BLaER1 treated with 17β-estradiol and CSF1 and Interleukin-3, amounts not matched to agents 10 nM and 100 nM (cell line): ENCODE measurements at regions not wholly inside any gene's neighbourhood (a gene's known extent, or its start where the extent isn't known, plus 50 kb on each side); places are given as distances from the start of the nearest gene placed in this dataset.
"Not testable (repeated sequence)": the region's sequence is repeated elsewhere in the genome, so short reads cannot be mapped to it uniquely, and the experiment has no call there.

ENCODE experiments used
- H3K27ac ChIP-seq, 11 experiments: shearing (Covaris generic); formaldehyde crosslinking; 2 replicates each; pipeline ENCODE4 v1.8.1; 2022
- H3K27me3 ChIP-seq, 11 experiments: shearing (Covaris generic); formaldehyde crosslinking; 2 replicates each; pipeline ENCODE4 v1.8.1; 2022
- H3K36me3 ChIP-seq, 11 experiments: shearing (Covaris generic); formaldehyde crosslinking; 2 replicates each; pipeline ENCODE4 v1.8.1; 2022
- H3K4me1 ChIP-seq, 10 experiments: shearing (Covaris generic); formaldehyde crosslinking; 2 replicates each; pipeline ENCODE4 v1.8.1; 2022
- H3K4me2 ChIP-seq, 11 experiments: shearing (Covaris generic); formaldehyde crosslinking; 2 replicates each; pipeline ENCODE4 v1.8.1; 2022
- H3K4me3 ChIP-seq, 10 experiments: shearing (Covaris generic); formaldehyde crosslinking; 2 replicates each; pipeline ENCODE4 v1.8.1; 2022
- H3K9ac ChIP-seq, 11 experiments: shearing (Covaris generic); formaldehyde crosslinking; 2 replicates each; pipeline ENCODE4 v1.8.1; 2022
- H3K9me3 ChIP-seq, 11 experiments: shearing (Covaris generic); formaldehyde crosslinking; replicated peaks in 1 of 11; 2 replicates each; pipeline ENCODE4 v1.8.1; 2022
- H4K20me1 ChIP-seq, 11 experiments: shearing (Covaris generic); formaldehyde crosslinking; 2 replicates each; pipeline ENCODE4 v1.8.1; 2022
- Cebpa-rat ChIP-seq, 11 experiments: shearing (Covaris generic); IDR thresholded peaks; 2 replicates each; pipeline ENCODE4 v1.8.1; 2022

- H3K9ac ChIP-seq: no peak overlapping the region
- no peak for TF ChIP-seq Cebpa-rat (IDR thresholded peaks at IDR 0.05)
These were observed 57.3 kb upstream of the PRSS12 start for GRCh38 chr4:118410138-118410537.

DNA sequence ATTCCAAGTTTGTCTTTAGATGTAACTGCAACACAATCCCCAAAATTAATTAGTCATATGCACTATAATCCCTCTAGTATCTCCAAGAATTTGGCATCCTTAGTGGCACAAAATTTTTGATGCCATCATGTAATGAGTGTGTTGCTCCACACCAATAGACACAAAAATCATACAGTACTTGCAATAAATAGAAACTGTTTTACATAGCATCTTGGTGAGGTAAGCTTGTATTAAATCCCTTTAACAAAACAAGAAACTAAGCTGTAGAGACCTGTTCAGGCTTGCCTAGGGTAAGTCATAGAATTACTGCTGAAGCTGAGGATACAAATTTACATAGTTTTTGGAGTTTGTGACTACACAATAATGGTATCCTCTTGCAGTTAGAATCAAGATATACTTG, 64.5 kb upstream of the PRSS12 start:
- Histone ChIP-seq H3K4me3 (no peak overlapping the region), H3K27me3 (no peaks in the 10 kb centered on the region), H3K27ac (no peak overlapping the region), H3K9me3 (no peaks in the 10 kb centered on the region), H3K4me1 (no peaks in the 10 kb centered on the region), H3K9ac (no peak overlapping the region), H3K4me2 (no peak overlapping the region), H3K36me3 (no peaks in the 10 kb centered on the region), H4K20me1 (no peaks in the 10 kb centered on the region)
- no peak for TF ChIP-seq Cebpa-rat (IDR thresholded peaks at IDR 0.05)

More at GRCh38 chr4:118410138-118410537, 57.3 kb upstream of the PRSS12 start:
- no peak overlapping the region for H3K4me2 ChIP-seq
- H3K27ac ChIP-seq: no peak overlapping the region
- no peaks in the 10 kb centered on the region for H3K27me3 ChIP-seq
- H4K20me1 ChIP-seq: no peaks in the 10 kb centered on the region
- H3K9me3 ChIP-seq: 0 out of 22 replicates have a peak, but pooled peaks cover 0 to 6% (median 0%) of the 10 kb centered on the region in 11 experiments
- no peaks in the 10 kb centered on the region for H3K4me1 ChIP-seq
- H3K36me3 ChIP-seq: no peaks in the 10 kb centered on the region
- no peak overlapping the region for H3K4me3 ChIP-seq

DNA sequence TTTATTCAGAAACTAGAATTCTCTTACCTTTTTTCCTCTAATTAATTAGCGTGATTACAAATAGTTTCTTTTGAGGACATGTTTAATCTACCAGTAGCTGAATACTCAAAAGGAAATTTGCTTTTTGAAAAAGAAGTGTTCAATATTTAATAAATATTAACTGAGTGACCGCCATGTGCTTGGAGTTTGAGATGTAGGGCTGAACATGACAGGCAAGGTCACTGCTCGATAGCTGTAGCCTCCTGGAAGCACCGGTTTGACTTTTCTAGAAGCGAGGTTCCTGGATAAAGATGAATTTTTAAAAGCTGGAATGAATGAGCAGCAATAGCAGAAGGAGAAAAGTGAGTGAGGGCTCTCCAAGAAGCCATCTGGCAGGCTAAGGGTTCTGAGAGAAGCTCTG, 65.0 kb upstream of the PRSS12 start:
- not testable (repeated sequence) for H3K9ac ChIP-seq, H3K9me3 ChIP-seq, H3K4me3 ChIP-seq, H3K4me1 ChIP-seq, H4K20me1 ChIP-seq, H3K36me3 ChIP-seq, H3K27me3 ChIP-seq, H3K27ac ChIP-seq, H3K4me2 ChIP-seq

DNA sequence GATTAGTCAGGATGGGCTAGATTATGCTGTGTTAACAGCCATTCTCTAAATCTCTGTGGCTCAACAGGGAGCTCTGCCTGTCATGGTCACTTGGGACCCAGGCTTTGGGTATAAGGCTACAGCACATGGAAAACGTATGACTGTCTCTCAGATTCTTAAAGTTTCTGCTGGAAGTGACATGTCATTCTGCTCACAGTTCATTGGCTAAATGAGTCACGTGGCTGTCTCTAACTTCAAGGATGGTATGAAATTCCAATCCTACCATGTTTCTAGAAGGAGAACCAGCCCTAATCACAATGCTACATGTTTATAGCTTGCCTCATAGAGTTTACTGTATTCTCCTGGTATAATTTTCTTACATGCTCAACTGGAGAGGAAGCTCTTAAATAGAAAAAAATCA, 65.6 kb upstream of the PRSS12 start:
- not testable (repeated sequence) for H3K4me2 ChIP-seq, H3K4me1 ChIP-seq, H3K9me3 ChIP-seq, H4K20me1 ChIP-seq, H3K27ac ChIP-seq, H3K4me3 ChIP-seq, H3K36me3 ChIP-seq, H3K27me3 ChIP-seq, H3K9ac ChIP-seq

- not testable (repeated sequence) for H3K27ac ChIP-seq, H3K9me3 ChIP-seq, H3K27me3 ChIP-seq, H3K4me1 ChIP-seq, H3K4me2 ChIP-seq, H4K20me1 ChIP-seq, H3K36me3 ChIP-seq, H3K9ac ChIP-seq, H3K4me3 ChIP-seq
These were observed 66.8 kb upstream of the PRSS12 start for GRCh38 chr4:118419626-118420025.

DNA sequence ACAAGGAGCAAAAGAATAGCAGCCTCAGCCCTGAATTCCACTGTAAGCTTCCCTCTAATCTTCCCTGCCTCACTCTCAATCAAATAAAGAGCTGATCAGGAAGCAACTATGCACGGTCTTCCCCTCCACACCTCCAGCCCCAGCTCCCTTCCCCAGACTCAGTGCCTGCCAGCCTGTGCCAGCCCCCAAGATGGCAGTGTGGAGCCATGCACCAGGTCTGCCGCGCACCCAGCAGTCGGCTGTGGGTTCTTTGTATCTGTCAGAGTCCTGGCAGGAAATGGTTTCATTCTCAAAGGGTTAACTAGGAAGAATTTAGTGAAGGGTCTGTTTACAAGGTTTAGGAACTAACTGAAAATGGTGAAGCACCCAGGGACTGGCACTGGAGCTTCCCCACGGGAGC, 71.3 kb upstream of the PRSS12 start:
- not testable (repeated sequence) for H3K4me2 ChIP-seq

DNA sequence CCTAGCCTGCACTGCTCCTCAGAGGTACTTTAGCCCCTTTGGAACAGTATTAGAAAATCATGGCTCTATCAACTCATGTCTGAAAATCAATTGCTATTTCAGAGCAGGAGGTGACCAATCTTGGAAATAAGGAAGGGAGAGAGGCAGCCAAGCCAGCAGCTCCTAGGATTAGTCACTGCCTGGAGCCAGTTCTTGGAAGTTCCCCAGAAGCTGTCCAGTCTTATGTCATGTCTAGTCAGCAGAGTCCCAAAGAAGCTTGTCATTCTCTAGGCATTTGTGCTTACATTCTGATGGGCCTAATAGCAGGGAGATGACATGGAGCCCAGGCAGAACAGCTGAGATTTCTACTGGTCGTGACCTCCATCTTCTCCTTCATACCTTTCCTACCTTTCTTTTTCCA, 76.1 kb upstream of the PRSS12 start:
- not testable (repeated sequence) for H3K4me3 ChIP-seq, H3K27ac ChIP-seq, H4K20me1 ChIP-seq, H3K4me2 ChIP-seq, H3K4me1 ChIP-seq, H3K27me3 ChIP-seq, H3K36me3 ChIP-seq, H3K9me3 ChIP-seq, H3K9ac ChIP-seq

More for the DNA sequence above, 71.3 kb upstream of the PRSS12 start:
- H3K27me3 ChIP-seq, H3K4me3 ChIP-seq, H4K20me1 ChIP-seq, H3K4me1 ChIP-seq, H3K9ac ChIP-seq, H3K36me3 ChIP-seq, H3K9me3 ChIP-seq: not testable (repeated sequence)
- H3K27ac ChIP-seq: 0 out of 22 replicates have a peak overlapping the region, but pooled peaks of 1 of the 11 experiments have one; percentile 13

- H3K36me3 ChIP-seq, H3K9me3 ChIP-seq, H3K4me2 ChIP-seq, H3K9ac ChIP-seq, H4K20me1 ChIP-seq, H3K27me3 ChIP-seq, H3K27ac ChIP-seq, H3K4me3 ChIP-seq, H3K4me1 ChIP-seq: not testable (repeated sequence)
These were observed 79.6 kb upstream of the PRSS12 start for GRCh38 chr4:118432359-118432758.

DNA sequence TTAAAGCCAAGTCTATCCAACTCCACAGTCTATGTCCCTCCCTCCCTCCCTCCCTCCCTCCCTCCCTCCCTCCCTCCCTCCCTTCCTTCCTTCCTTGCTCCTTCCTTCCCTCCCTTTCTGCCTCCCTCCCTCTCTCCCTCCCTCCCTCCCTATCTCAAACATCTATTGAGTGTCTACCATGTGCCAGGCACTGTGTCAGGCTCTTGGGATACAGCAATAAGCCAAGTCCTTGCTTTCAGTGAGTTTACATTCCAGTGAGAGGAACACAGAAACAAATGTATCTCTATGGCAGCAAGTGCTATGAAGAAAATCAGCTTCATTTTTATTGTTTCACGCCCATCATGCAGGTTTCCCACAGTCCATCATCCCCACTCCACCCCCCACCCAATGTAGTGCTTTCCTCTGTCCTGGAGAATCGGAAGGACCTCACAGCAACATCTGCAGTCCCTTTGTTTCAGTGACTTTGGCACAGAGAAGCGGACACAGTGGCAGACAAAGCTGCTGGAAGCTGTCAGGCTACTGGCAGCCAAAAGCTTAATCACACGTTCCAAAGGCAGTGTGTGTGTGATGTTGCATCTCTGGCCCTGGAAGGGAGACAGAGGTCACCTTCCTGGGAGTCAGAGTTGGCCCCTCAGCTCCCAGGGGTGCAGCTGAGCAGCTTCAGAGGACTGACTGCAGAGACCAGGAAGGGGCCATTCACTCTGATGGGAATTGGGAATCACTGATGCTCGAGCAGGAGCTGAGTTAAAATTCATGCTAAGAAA, 81.0 kb upstream of the PRSS12 start:
- H3K27me3 ChIP-seq, H3K9ac ChIP-seq, H3K9me3 ChIP-seq, H3K4me3 ChIP-seq, H3K27ac ChIP-seq, H3K4me2 ChIP-seq, H3K4me1 ChIP-seq, H3K36me3 ChIP-seq, H4K20me1 ChIP-seq: not testable (repeated sequence)

DNA sequence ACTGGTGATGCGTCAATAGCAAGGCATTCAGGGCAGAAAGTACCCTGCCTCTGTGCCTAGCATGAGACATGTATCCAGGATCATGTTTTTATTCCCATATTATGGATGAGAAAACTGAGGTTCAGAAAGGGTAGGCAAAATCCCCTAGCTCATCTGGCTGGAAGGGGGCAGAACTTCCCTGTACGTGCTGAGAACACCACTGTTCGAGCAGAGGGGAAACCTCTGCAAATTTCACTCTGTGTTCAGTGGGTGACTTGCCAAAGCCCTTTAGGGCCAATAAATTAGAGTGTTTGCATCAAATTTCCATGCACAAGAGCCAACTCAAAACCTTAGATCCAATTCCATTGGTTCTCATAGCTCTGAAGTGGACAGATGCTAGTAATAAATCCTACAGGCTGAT, 82.6 kb upstream of the PRSS12 start:
- not testable (repeated sequence) for H3K27me3 ChIP-seq, H3K27ac ChIP-seq, H3K36me3 ChIP-seq, H3K4me2 ChIP-seq, H3K4me1 ChIP-seq, H3K4me3 ChIP-seq, H4K20me1 ChIP-seq, H3K9ac ChIP-seq, H3K9me3 ChIP-seq

GRCh38 chr4:118442115-118442837, 89.5 kb upstream of the PRSS12 start:
- not testable (repeated sequence) for H3K27ac ChIP-seq, H3K9ac ChIP-seq, H3K9me3 ChIP-seq, H3K4me3 ChIP-seq, H3K36me3 ChIP-seq, H3K27me3 ChIP-seq, H3K4me1 ChIP-seq, H4K20me1 ChIP-seq, H3K4me2 ChIP-seq

- H3K9me3 ChIP-seq, H3K36me3 ChIP-seq, H3K9ac ChIP-seq, H3K4me3 ChIP-seq, H3K4me1 ChIP-seq, H4K20me1 ChIP-seq, H3K27me3 ChIP-seq, H3K27ac ChIP-seq, H3K4me2 ChIP-seq: not testable (repeated sequence)
These were observed 94.6 kb upstream of the PRSS12 start for GRCh38 chr4:118447397-118447796.

DNA sequence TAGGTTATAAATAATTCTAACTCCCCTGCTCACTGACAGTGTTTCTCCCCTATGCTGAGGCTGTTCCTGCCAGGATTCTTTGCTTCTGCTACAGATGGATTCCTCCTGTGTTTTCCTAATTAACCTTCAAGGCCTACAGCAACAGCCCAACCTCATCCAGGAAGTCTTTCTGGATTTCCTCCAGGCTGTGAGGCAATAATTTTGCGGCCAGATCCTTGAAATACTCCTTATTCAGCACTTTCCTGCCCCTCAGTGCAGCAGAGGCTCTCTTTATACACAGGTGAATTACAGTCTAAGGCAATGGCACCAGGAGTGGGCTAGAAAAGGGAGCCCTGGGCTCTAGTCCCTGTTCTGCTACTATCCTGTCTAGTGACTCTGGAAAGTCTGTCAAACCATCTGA, 102.1 kb upstream of the PRSS12 start:
- not testable (repeated sequence) for H3K9me3 ChIP-seq, H3K4me3 ChIP-seq, H3K9ac ChIP-seq, H3K27me3 ChIP-seq, H3K4me1 ChIP-seq, H3K4me2 ChIP-seq, H4K20me1 ChIP-seq, H3K36me3 ChIP-seq, H3K27ac ChIP-seq

- not testable (repeated sequence) for H3K27ac ChIP-seq, H3K27me3 ChIP-seq, H3K4me1 ChIP-seq, H3K9ac ChIP-seq, H3K36me3 ChIP-seq, H3K4me2 ChIP-seq, H4K20me1 ChIP-seq, H3K9me3 ChIP-seq, H3K4me3 ChIP-seq
These were observed 108.6 kb upstream of the PRSS12 start for GRCh38 chr4:118461435-118461834.
